GM23248 (cell line): ENCODE measurements at regions not wholly inside any gene's neighbourhood (a gene's known extent, or its start where the extent isn't known, plus 50 kb on each side); places are given as distances from the start of the nearest gene placed in this dataset.

Experiments used
- EZH2 ChIP-seq: fragments of 200-600 bp; sonication (generic); IDR thresholded peaks from 2 replicates; pipeline ENCODE4 v1.6.1; 2018; ENCODE audit warnings: antibody characterized with exemption, mild to moderate bottlenecking; ENCODE audit not compliant: insufficient read depth, poor library complexity, severe bottlenecking
- EZH2phosphoT487 ChIP-seq: fragments of 200-600 bp; sonication (generic); IDR thresholded peaks from 2 replicates; pipeline ENCODE4 v1.6.1; 2018; ENCODE audit warnings: antibody characterized with exemption, moderate library complexity, mild to moderate bottlenecking, low read depth; ENCODE audit not compliant: insufficient read depth

DNA sequence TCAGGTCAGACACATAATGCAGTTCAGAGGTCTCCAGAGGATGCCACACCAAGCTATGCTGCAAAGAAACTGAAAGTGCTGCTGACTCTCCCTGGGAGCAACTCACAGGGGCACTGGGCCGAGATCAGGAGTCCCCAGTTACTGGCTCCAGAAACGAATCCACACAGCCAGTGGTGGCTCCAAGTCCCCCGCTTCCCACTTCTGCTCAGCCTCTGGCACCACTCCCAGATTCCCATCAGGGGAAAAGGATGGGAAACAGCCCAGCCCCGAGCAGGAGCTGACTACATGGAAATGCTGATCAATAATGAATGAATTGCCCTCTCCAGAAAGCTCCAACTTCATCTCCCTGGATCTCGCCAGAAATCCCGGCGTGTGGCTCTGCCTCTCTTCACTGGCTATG, 62.3 kb upstream of the CDH5 start:
- no peak for TF ChIP-seq EZH2phosphoT487
- no peak for TF ChIP-seq EZH2
